ENCODE measurements at regions not wholly inside any gene's neighbourhood (a gene's known extent, or its start where the extent isn't known, plus 50 kb on each side); places are given as distances from the start of the nearest gene placed in this dataset.

- Histone ChIP-seq H3K4me3 (IDR thresholded peaks at IDR 0.05; ENCODE audit: insufficient read depth, low read depth, low read length) (no peak overlapping the region), H2AFZ (ENCODE audit: low read depth) (no peak overlapping the region), H3K79me2 (ENCODE audit: insufficient read depth, low read depth) (no peaks in the 10 kb centered on the region), H3K27me3 (ENCODE audit: insufficient read depth, low read depth) (no peaks in the 10 kb centered on the region), H3K4me2 (no peak overlapping the region), H3K27ac (no peak overlapping the region), H3K9ac (no peak overlapping the region), H4K20me1 (ENCODE audit: insufficient read depth) (no peaks in the 10 kb centered on the region), H3K36me3 (ENCODE audit: insufficient read depth) (no peaks in the 10 kb centered on the region), H3K4me1 (ENCODE audit: low read depth, poor library complexity, severe bottlenecking) (no peaks in the 10 kb centered on the region)
- TF ChIP-seq CTCF (conservative IDR thresholded peaks at IDR 0.05; ENCODE audit: low read depth, low read length), result no peak
Observed at GRCh38 chr2:7857904-7858303, 824.0 kb upstream of the ID2 start.

- no peak overlapping the region for H3K9ac ChIP-seq
- no peaks in the 10 kb centered on the region for H3K36me3 ChIP-seq (ENCODE audit: insufficient read depth)
- H3K27me3 ChIP-seq (ENCODE audit: insufficient read depth, low read depth), result no peaks in the 10 kb centered on the region
- H2AFZ ChIP-seq (ENCODE audit: low read depth), result no peak overlapping the region
- H3K27ac ChIP-seq, result no peak overlapping the region
- no peak for TF ChIP-seq CTCF (conservative IDR thresholded peaks at IDR 0.05; ENCODE audit: low read depth, low read length)
- no peak overlapping the region for H3K4me2 ChIP-seq
- H4K20me1 ChIP-seq (ENCODE audit: insufficient read depth), result no peaks in the 10 kb centered on the region
- no peak overlapping the region for H3K4me3 ChIP-seq (IDR thresholded peaks at IDR 0.05; ENCODE audit: insufficient read depth, low read depth, low read length)
- H3K79me2 ChIP-seq (ENCODE audit: insufficient read depth, low read depth), result no peaks in the 10 kb centered on the region
- H3K4me1 ChIP-seq (ENCODE audit: low read depth, poor library complexity, severe bottlenecking), result no peaks in the 10 kb centered on the region
Observed at GRCh38 chr2:7858624-7859023, 823.2 kb upstream of the ID2 start.

DNA sequence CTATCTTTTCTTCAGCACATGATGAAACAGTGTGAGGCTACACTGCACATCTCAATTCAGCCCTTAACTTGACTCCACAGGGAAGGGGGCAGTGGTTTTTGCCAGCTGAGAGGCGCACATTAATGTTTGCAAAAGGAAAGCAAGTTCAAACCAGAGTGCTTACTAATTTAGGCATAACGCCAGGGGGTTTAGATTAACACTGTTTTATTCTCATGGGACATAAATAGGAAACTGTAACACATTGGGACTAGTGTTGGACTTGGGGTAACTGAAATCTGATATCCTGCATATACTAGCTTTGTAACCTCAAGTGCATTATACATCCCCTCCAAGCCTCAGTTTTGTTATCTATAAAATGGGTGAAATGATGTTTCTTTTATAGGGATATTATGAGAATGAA, 821.2 kb upstream of the ID2 start:
- H3K79me2 ChIP-seq (ENCODE audit: insufficient read depth, low read depth), result no peaks in the 10 kb centered on the region
- H3K36me3 ChIP-seq (ENCODE audit: insufficient read depth), result no peaks in the 10 kb centered on the region
- no peak for TF ChIP-seq CTCF (conservative IDR thresholded peaks at IDR 0.05; ENCODE audit: low read depth, low read length)
- H3K9ac ChIP-seq, result no peak overlapping the region
- no peak overlapping the region for H3K4me2 ChIP-seq
- no peak overlapping the region for H3K4me3 ChIP-seq (IDR thresholded peaks at IDR 0.05; ENCODE audit: insufficient read depth, low read depth, low read length)
- H4K20me1 ChIP-seq (ENCODE audit: insufficient read depth), result no peaks in the 10 kb centered on the region
- H3K27me3 ChIP-seq (ENCODE audit: insufficient read depth, low read depth), result no peaks in the 10 kb centered on the region
- no peak overlapping the region for H3K27ac ChIP-seq
- no peaks in the 10 kb centered on the region for H3K4me1 ChIP-seq (ENCODE audit: low read depth, poor library complexity, severe bottlenecking)
- H2AFZ ChIP-seq (ENCODE audit: low read depth), result no peak overlapping the region

DNA sequence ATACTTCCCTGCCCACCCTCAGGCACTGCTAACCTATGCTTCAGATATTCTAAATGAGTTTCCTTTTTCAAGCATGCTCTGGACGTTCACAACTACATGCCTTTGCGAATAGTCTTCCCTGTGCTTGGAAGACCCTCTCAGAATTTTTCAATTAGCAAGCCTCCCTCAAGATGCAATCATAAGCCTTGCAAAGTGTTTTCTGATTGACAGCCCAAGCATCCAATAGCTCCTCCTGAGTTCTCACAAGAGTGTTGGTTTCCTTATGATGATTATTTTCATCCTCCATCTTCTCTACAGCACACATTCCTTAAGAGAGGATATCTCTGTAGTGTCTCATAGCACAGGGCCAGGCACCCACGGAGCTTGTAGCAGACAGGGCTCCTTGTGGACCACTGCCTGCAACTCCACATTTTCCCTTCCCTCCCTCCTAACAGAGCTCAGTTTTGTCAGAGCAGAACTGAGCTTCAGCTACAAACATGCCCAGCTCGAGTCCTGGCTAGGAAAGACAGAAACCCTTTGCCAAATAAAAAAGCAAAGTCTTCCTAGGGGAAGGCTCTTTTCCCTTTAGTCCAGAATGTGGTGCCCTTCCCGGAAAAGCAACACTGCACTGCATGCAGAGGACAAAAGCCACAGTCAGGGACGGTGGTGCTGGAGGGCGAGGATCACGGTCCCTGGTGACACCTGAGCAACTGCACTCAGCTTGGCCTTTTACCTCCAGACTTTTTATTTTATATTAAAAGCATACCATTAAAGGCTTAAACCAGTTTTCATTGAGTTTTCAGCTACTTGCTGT, 819.8 kb upstream of the ID2 start:
- H3K27me3 ChIP-seq (ENCODE audit: insufficient read depth, low read depth), result no peaks in the 10 kb centered on the region
- H4K20me1 ChIP-seq (ENCODE audit: insufficient read depth), result no peaks in the 10 kb centered on the region
- H3K4me3 ChIP-seq (IDR thresholded peaks at IDR 0.05; ENCODE audit: insufficient read depth, low read depth, low read length), result no peak overlapping the region
- TF ChIP-seq CTCF (conservative IDR thresholded peaks at IDR 0.05; ENCODE audit: low read depth, low read length), result no peak
- no peaks in the 10 kb centered on the region for H3K36me3 ChIP-seq (ENCODE audit: insufficient read depth)
- no peak overlapping the region for H3K27ac ChIP-seq
- no peak overlapping the region for H3K9ac ChIP-seq
- H3K4me2 ChIP-seq, result no peak overlapping the region
- no peaks in the 10 kb centered on the region for H3K4me1 ChIP-seq (ENCODE audit: low read depth, poor library complexity, severe bottlenecking)
- H3K79me2 ChIP-seq (ENCODE audit: insufficient read depth, low read depth), result no peaks in the 10 kb centered on the region
- H2AFZ ChIP-seq (ENCODE audit: low read depth), result no peak overlapping the region

Measured in KMS-11 (cell line).